ENCODE measurements at regions not wholly inside any gene's neighbourhood (a gene's known extent, or its start where the extent isn't known, plus 50 kb on each side); places are given as distances from the start of the nearest gene placed in this dataset.
"Not testable (repeated sequence)": the region's sequence is repeated elsewhere in the genome, so short reads cannot be mapped to it uniquely, and the experiment has no call there.

GRCh38 chr6:14776307-14776706 lies 469.6 kb upstream of the JARID2 start:
- Histone ChIP-seq H3K79me2 (ENCODE audit: insufficient read depth, low read depth, low read length) (no peaks in the 10 kb centered on the region), H3K4me2 (ENCODE audit: low read length) (no peak overlapping the region), H3K4me1 (ENCODE audit: insufficient read depth, low read length, poor library complexity, severe bottlenecking) (no peaks in the 10 kb centered on the region), H2AFZ (ENCODE audit: low read length) (no peak overlapping the region), H3K9me2 (ENCODE audit: insufficient read depth, low read length) (no peaks in the 10 kb centered on the region), H3K36me3 (ENCODE audit: insufficient read depth, low read length) (no peaks in the 10 kb centered on the region), H3K27ac (ENCODE audit: low read depth, low read length, poor library complexity, severe bottlenecking) (no peak overlapping the region), H4K20me1 (ENCODE audit: insufficient read depth, low read length) (no peaks in the 10 kb centered on the region), H3K9me3 (ENCODE audit: low read length) (no peaks in the 10 kb centered on the region), H3K4me3 (ENCODE audit: low read depth, low read length, poor library complexity, severe bottlenecking) (no peak overlapping the region)
- DNase-seq (ENCODE audit: low spot score), result no peak
- no peak for TF ChIP-seq EZH2phosphoT487 (IDR thresholded peaks at IDR 0.05; ENCODE audit: borderline replicate concordance, low read depth, low read length)
- TF ChIP-seq CTCF (conservative IDR thresholded peaks at IDR 0.05; ENCODE audit: low read length), result no peak
- no TSS peak for BruUV-seq (replicated peaks)
- intact Hi-C loops (cut with micrococcal nuclease; ENCODE audit: unreplicated experiment), result no loop called here
- ChIA-PET POLR2A (no interaction called here), CTCF (ENCODE audit: unreplicated experiment) (no interaction called here)

GRCh38 chr6:14781772-14782525 lies 463.9 kb upstream of the JARID2 start:
- H4K20me1 ChIP-seq (ENCODE audit: insufficient read depth, low read length), result no peaks in the 10 kb centered on the region
- intact Hi-C loops (cut with micrococcal nuclease; ENCODE audit: unreplicated experiment), result no loop called here
- H3K79me2 ChIP-seq (ENCODE audit: insufficient read depth, low read depth, low read length), result no peaks in the 10 kb centered on the region
- peaks cover 5% of the 10 kb centered on the region for H3K4me1 ChIP-seq (ENCODE audit: insufficient read depth, low read length, poor library complexity, severe bottlenecking)
- H3K27ac ChIP-seq (ENCODE audit: low read depth, low read length, poor library complexity, severe bottlenecking), result no peak overlapping the region
- H3K36me3 ChIP-seq (ENCODE audit: insufficient read depth, low read length), result no peaks in the 10 kb centered on the region
- no peak overlapping the region for H2AFZ ChIP-seq (ENCODE audit: low read length)
- no peak for DNase-seq (ENCODE audit: low spot score)
- H3K9me2 ChIP-seq (ENCODE audit: insufficient read depth, low read length), result no peaks in the 10 kb centered on the region
- H3K4me3 ChIP-seq (ENCODE audit: low read depth, low read length, poor library complexity, severe bottlenecking), result no peak overlapping the region
- no TSS peak for BruUV-seq (replicated peaks)
- ChIA-PET POLR2A (interaction anchor here (0.6 to 1.8 kb wide), 2 partner anchors 8 to 72 kb away, joined by 4 to 5 read pairs; no protein-coding TSS in a partner anchor), CTCF (ENCODE audit: unreplicated experiment) (no interaction called here)
- H3K9me3 ChIP-seq (ENCODE audit: low read length), result no peaks in the 10 kb centered on the region
- H3K4me2 ChIP-seq (ENCODE audit: low read length), result no peak overlapping the region
- TF ChIP-seq CTCF (conservative IDR thresholded peaks at IDR 0.05; ENCODE audit: low read length), result no peak
- TF ChIP-seq EZH2phosphoT487 (IDR thresholded peaks at IDR 0.05; ENCODE audit: borderline replicate concordance, low read depth, low read length), result no peak

GRCh38 chr6:14782921-14783464 lies 462.9 kb upstream of the JARID2 start:
- H3K79me2 ChIP-seq (ENCODE audit: insufficient read depth, low read depth, low read length); DNase-seq (ENCODE audit: low spot score); H2AFZ ChIP-seq (ENCODE audit: low read length); H3K4me1 ChIP-seq (ENCODE audit: insufficient read depth, low read length, poor library complexity, severe bottlenecking); BruUV-seq (replicated peaks); H4K20me1 ChIP-seq (ENCODE audit: insufficient read depth, low read length); H3K9me2 ChIP-seq (ENCODE audit: insufficient read depth, low read length); H3K4me3 ChIP-seq (ENCODE audit: low read depth, low read length, poor library complexity, severe bottlenecking); H3K36me3 ChIP-seq (ENCODE audit: insufficient read depth, low read length); H3K9me3 ChIP-seq (ENCODE audit: low read length); intact Hi-C loops (cut with micrococcal nuclease; ENCODE audit: unreplicated experiment); H3K4me2 ChIP-seq (ENCODE audit: low read length); H3K27ac ChIP-seq (ENCODE audit: low read depth, low read length, poor library complexity, severe bottlenecking): not testable (repeated sequence)
- ChIA-PET POLR2A (interaction anchor here (1.8 kb wide), 1 partner anchor 9 kb away, joined by 5 read pairs; no protein-coding TSS in a partner anchor), CTCF (ENCODE audit: unreplicated experiment) (interaction anchor here (0.6 to 0.7 kb wide), 2 partner anchors 8 to 124 kb away, joined by 3 read pairs; no protein-coding TSS in a partner anchor)
